ENCODE measurements at regions not wholly inside any gene's neighbourhood (a gene's known extent, or its start where the extent isn't known, plus 50 kb on each side); places are given as distances from the start of the nearest gene placed in this dataset.

DNA sequence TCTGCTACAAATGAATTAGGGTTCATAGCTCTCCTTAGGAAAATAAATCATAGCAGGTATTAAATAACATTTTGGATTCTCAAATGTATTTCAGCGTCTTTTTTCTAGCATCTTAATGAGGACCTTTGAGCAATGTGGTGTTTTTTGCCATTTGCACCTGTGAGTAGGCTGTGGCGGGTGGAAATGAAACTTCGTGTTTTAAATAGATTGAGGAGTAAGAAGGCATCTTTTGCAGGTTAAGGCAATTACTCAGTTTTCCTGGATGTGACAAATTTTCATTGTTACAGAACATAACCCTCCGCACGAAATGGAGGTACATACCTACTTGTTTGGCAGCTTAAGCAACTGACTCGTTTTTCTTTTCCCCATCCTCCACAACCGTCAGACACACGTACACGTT is 708.9 kb upstream of the NRSN1 start:
- DNase-seq (ENCODE audit: low read depth in 2 of 2) = no peak

DNA sequence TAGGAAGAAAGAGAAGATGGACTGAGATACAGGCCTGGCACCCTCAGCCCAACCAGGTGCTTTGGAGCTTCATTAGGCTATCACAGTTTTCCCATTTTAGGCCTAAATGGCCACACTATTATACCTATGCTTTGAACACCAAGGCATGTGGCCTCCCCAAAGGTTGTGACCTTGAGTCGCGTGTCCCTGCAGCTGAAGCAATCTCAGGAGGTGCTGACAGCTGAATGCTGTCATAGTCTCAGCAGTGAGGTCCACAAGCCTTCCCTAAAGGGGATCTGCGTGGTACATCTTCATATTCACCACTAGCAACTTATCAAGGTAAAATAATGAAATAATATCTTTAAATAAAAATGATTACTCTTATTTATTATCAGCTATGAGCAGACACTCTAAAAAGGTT is 707.9 kb upstream of the NRSN1 start:
- no peak for DNase-seq (ENCODE audit: low read depth in 2 of 2)

DNA sequence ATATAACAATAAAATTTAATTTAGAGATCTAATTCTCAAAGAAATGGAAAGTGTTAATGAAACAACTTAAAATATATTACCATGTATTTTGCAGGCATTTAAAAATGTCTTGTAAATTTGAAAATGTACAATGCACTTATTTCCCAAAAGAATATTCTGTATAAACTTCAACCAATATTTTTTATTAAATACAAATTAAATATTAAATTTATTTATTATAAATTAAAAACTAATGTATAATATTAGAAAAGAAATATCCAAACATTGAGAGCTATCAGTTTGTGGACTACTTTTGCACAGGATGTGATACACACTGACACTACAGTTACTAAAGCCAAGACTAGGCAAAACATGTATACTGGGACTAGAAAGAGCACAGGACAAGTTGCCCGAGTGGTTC is 707.0 kb upstream of the NRSN1 start:
- no peak for DNase-seq (ENCODE audit: low read depth in 2 of 2)

DNA sequence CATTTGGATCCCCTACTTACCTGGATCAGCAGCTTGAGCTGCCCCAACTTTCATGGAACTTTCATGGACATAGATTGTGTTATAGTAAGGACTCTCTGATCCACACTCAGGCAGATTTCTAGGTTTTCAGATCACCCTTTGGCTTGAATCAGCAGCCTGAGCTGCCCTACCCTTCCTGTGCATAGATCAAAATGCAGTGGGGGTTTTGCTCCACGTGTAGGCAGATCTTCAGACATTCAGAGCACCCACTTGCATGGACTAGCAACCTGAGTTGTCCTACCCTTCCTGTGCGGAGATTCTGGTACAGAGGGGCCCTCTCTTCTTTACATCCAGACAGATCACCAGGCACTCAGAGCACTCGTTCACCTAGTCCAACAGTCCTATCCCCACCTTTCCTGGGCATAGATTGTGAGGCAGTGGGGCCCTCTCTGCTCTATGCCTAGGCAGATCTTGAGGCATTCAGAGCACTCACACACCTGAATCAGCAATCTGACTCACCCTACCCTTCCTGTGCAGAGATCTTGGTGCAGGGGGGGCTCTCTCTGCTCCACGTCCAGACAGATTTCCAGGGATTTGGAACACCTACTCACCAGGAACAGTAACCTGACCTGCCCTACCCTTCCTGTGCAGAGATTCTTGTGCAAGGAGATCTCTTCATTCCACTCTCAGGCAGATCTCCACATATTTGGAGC is 705.2 kb upstream of the NRSN1 start:
- no peak for DNase-seq (ENCODE audit: low read depth in 2 of 2)

DNA sequence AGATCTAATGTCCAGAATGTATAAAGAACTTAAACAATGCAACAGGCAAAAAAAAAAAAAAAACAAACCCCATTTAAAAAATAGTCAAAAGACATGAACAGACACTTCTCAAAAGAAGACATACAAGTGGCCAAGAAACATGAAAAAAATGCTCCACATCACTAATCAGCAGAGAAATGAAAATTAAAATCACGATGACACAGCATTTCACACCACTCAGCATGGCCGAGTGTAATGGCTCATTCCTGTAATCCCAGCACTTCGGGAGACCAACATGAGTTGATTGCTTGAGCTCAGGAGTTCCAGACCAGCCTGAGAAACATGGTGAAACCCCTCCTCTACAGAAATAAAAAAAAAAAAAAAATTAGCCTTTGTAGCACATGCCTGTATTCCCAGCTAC is 701.4 kb upstream of the NRSN1 start:
- no peak for DNase-seq (ENCODE audit: low read depth in 2 of 2)

DNA sequence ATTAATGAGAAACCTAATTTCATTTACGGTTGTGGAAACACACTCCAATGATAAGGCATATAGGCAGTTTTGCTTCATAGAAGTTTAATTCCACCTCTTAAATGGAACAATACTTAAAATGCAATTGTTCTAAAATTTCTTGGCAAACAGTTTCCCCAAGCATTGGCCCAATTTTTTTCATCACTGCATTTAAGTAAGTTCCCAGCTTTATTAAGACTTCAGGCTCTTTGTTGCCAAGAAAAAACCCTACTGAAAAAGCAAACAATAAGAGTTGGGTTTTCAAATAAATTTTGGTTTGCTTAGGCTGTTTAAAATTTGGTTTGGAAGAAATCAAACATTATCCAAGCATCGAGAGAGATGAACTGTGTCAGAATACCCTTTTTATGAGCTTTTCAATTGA is 690.9 kb upstream of the NRSN1 start:
- no peak for DNase-seq (ENCODE audit: low read depth in 2 of 2)

DNA sequence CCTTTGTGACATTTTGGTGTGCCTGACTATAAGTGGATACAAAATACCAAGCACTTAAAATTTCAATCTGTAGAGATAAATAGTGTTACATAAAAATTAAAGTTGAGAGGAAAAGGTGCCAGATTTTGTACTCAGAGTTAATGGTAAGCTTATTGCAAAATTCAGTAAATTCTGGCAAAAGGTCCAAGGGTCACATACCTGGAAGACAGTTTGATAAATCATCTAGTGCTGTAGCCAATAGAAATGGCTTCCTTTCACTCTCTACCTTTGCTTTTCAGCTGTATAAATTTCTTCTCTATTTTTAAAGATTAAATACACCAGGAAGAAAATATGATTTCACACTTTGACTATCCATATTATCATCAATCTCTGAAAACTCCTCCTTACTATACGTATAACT is 690.2 kb upstream of the NRSN1 start:
- no peak for DNase-seq (ENCODE audit: low read depth in 2 of 2)

DNA sequence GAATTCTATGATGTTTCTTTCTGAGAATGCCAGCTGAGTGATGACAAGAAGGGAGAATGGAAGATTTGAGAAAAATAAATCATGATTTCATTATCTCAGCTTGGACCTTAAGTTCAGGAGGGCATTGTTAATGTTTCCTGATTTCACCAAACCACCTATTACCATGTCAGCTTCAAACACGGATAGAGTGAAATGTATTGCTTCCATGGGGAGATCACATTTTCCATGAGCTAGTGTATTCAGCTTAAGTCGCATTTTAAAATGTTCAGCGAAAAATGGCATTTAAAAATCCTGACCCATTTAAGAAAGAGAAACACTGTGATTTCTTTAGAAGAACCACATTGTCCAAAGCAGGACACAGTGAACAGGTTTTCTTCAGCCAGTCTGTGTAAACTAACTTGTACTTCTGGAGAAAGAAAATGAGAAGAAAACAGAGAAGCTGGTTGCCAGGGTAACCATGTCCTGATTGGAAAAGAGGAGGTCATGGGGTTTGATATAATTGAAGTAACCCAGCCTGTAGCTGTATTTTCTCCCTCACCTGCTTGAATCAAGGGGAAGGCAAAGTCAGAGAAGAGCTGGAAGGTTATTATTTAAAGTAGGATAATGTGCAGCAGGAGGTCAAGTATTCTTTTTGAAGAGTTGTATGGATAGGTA is 684.1 kb upstream of the NRSN1 start:
- DNase-seq (ENCODE audit: low read depth in 2 of 2) = no peak

DNA sequence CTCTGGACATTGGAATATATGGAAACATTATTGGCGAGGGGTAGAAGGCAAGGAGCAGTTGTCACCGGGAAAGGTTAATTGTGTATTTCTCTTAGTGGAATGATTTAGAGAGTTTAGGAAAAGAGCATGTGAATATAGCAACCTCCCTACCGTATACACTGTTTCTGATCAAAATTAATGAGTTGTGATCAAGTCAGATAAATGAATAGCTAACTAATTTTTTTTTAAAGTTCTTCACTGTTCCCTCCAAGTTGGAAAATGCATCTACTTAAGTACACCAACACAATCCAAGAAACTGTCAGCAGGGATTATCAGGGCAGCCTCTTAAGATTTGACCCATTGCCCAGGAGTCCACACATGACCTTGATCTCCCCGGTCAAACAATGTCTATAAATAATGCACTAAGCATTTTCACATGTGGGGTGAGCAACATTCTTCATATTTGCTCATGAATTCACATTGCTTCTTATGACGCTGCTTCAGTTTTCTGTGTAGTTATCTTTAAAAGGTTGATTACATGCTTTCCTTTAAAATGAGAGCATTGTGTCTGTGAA is 680.8 kb upstream of the NRSN1 start:
- no peak for DNase-seq (ENCODE audit: low read depth in 2 of 2)

DNA sequence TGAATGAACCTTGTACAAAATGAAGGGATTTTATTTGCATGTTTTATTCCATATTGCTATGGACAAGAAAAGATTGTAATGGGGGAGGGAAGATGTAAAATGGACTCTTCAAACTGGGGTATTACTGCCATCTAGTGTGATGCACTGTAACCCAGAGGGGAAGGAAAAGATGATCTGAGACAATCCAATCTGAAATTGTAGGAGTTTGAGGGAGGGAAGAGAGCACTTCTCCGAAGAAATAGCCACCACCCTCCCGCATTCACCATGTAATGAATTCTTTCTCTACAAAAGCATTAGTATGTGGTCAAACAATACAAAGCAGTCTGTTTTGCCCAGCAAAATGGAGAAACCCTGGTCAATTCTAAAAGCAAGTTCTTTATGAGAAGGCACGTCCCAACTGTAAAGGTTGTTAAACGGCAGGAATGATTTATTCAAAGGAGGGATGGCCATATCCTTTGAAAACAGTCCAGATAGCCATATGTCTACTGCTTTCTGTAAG is 679.5 kb upstream of the NRSN1 start:
- DNase-seq (ENCODE audit: low read depth in 2 of 2) = no peak

DNA sequence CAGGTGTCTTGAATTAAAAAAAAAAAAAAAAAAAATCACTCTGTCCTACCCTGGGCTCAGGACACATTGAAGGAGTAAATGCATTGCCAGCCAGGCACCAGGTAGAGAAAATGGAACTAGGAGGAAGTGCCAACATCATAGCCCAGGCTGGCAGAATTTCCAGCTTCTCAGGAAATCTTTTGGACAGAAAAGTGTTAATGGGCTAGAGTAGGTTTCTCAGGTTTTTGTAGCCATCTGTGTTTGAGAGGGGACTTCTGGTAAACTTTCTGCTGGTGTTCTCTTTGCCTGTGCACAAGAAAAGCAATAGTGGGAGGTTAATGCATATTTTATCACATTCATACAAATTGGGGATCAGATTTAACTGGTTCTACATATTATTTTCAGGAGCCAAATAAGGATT is 678.3 kb upstream of the NRSN1 start:
- DNase-seq (ENCODE audit: low read depth in 2 of 2) = no peak

DNA sequence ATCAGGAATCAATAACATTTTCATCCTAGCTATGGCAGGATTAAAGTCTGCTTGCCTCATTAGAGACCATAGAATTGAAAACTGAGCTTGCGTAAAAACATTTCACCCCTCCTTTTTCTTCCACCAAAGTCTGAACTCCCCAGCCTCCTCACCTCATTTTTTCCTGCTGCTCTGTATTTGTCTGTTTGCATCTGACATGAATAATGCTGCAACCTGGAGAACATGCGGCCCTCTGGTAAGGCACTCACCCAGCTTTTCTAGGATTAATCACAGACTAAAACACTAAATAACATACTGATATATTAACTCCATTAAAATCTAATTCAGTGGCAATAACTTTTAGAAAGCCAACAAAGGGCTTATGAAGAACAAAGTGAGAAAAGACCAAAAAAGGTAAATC is 677.7 kb upstream of the NRSN1 start:
- DNase-seq (ENCODE audit: low read depth in 2 of 2) = no peak

DNA sequence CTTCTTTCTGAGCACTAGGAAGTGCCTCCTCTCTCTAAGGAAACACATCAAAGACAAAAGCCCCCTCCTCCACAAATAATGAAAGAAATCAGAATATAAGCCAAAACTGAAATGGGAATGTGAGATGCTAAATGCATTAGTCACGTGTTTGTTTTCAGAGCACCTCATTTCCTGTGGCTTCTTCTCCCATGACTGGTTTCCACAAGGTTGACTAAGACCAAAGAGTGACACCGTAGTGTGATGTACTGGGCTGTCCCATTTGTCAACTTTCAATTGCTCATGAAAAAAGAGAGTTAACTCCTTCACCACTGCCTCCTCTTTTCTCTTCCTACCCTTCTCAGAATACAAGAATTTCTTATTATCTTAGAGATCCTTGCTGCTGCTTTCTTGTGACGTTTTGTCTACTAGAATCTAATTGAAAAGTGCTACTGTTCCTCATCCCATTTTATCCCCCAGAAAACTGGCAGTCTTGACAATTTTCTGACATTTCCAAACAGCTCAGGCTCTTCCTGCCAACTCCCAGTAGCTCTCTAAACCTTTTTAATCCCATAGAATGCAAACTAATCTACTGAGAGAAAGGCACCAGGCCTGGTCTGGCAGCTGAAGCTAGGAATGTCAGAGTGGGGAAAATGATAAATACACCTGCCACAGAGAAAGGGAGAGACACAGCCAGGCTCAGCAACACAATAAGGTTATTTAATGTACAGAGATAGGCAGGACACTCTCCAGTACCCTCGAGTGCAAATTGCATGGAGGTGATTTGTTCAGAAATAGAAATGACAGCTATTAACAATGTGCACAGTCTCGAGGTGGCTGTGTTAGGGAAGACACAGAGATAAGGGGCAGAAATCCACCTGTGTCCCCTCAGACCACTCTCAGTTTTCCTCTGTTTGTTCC is 671.7 kb upstream of the NRSN1 start:
- no peak for DNase-seq (ENCODE audit: low read depth in 2 of 2)

DNA sequence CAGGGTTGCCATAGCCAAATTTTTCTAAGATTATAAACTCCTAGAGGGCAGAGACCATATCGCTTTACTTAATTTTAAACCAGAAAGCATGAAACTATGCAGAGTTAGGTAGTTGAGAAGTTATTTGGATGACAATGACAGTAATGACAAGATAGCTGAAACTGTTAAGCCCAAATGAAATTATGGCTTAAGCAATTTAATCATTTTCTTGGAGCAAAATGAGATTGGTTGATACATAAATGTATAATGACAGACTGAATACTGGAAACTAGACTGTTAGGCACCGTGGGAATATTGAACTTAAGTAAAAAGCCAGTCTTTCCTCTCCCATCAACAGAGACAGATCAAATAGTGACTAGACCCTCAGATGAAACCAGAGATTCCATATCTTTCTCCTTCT is 670.3 kb upstream of the NRSN1 start:
- DNase-seq (ENCODE audit: low read depth in 2 of 2) = no peak

DNA sequence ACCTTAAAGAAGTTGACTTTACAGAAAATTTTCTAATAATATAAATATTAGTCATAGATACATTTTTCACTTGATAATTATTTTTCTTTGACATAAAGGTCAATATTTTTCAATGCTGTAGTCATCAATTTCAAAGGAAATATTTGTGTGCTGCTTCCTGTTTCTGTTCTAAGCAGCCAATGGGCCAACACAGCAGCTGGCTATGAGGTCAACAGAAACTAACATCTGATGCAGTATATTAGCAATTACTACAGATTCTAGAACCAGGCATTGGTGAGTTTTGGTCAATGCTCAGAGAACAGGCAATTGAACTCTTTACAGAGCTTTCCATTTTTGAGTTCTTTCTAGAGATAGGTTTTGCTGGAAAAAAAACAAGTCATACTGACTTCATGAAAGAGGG is 669.6 kb upstream of the NRSN1 start:
- no peak for DNase-seq (ENCODE audit: low read depth in 2 of 2)

DNA sequence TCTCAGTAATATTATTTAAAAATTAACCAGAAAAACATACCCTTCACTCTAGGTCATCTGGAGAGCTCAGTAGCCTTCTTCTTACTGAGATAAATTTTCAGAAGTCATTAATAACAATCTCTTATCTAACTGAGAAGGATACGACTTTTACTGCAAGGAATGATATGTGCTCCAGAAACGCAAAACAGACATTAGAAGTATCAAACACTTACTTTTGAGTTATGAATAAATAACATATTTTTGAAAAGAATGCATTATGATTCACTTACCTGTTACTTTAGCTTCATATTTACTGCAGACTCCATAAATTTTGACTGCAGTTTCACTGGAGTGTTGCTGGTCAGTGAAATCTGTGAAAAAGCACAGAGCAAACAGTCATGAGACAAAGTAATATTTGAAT is 668.7 kb upstream of the NRSN1 start:
- DNase-seq (ENCODE audit: low read depth in 2 of 2) = no peak

DNA sequence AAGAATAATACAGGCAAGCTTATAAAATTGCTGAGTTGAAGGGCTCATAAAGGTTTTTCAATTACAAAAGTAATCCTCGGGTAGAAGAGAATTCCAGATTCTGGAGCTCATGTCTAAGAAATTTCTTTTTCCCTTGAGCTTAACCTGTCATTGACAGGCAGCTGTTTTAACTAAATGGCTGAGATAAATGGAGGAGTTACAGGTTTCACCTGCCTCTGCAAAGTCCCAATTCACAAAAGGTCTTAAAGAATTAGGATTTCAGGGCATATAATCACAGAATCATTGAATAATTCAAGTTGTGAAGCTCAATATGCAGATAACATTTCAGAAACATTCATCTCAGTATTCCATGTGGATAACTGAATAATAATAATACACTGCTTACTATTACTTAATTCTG is 660.1 kb upstream of the NRSN1 start:
- DNase-seq (ENCODE audit: low read depth in 2 of 2) = no peak

DNA sequence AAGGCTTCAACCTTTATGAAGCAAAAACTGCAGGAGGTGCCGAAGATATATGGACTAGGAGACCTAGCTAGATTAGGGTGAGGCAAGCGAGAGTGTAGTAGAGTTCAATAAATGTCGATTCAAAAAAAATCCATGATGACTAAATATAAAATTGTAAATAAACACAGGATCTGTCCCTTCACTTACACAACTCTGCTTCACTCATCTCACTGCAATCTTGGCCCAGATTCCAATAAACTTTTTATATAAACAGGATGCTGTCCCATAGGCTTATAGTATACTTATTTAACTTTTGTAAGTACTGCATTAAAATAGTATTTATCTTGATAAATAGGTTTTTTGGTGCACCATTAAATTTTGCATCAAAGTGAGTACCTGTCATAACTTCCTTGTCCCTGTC is 648.4 kb upstream of the NRSN1 start:
- no peak for DNase-seq (ENCODE audit: low read depth in 2 of 2)

DNA sequence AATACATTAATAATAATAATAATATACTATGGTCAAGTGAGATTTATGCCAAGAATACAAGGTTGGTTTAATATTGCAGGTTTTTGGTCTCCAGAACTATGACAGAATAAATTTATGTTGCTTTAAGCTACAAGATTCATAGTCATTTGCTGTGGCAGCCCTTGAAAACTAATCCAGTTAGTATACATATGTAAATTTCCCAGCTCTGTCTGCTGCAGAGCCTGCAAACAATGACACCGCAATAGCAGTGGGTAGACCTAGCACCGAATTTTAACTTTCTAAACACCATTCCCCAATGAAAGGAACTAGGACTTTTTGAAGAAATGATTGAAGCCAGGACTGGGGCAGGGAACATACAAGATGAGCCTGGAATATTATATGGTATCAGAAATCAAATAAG is 647.7 kb upstream of the NRSN1 start:
- DNase-seq (ENCODE audit: low read depth in 2 of 2) = no peak

DNA sequence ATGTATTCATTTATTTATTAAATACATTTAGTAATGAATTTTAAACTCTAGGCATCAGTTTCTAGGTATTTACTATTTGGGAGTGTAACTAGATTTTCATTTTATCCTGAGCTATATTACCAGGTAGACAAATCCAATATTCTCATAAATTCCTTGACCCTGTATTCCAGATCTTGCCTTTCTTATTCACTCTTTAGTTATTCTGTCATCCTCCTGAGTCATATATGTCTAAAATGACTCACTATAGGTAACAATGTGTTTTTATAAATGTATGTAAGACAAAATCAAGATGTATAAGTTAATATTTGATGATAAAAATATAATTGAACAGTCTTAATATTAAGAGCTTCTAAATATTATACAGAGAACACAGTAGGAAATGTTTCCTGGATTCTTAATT is 642.1 kb upstream of the NRSN1 start:
- no peak for DNase-seq (ENCODE audit: low read depth in 2 of 2)

DNA sequence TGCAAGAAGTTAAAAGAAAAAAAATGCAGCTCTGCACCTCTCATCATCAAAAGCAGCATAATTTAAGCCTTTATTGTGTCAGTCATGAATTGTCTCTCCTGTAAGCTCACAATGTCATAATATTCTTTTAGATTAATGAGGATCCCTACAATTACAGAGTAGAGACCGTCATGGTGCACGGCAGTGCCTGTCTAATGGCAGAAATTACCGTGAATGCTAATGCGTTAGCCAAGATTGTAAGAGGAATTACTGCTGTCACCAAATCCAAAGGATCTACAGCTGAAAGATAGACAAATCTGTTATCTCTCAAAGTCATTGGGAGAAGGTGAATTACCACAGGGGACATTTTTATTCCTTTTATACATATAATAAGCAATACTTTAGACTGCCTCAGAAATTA is 631.6 kb upstream of the NRSN1 start:
- DNase-seq (ENCODE audit: low read depth in 2 of 2) = no peak

DNA sequence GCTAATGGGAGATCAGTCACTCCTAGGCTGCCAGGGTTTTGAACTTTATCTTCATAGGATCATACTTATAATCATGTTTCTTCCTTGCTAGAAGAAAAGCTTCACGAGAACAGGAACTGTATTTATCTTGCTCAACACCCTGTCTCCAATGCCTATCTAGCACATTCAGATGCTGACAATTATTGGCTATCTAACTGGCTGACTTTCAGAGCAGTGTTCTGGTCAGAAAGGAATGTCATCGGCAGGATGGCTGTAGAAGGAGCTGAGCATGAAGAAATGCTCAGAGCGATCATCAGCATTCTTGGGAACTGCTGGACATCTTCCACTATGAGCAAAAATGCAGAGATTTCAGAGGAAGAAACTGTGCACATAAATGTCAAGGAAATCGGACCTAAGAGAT is 628.0 kb upstream of the NRSN1 start:
- DNase-seq (ENCODE audit: low read depth in 2 of 2) = no peak

DNA sequence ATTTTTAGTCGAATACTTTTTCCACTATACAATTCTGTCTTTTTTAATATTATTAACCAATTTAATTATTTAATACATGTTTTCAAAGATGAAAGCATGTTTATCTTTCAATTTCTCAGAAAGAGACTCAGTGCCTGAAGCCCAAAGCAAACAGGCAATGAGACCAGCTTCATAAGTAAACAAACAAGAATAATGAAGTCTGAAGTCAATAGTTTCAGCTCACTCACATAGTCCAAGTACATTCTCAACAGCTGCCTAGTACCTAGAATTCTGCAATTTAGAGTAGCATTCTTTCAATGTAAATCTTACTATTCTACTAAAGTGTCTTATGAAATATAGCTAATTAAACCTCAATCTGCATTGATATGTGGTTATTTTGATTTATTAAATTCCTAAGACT is 626.5 kb upstream of the NRSN1 start:
- no peak for DNase-seq (ENCODE audit: low read depth in 2 of 2)

Measured in stimulated activated CD4-positive, alpha-beta T cell treated with anti-CD3 and anti-CD28 coated beads, Interleukin-4, amount 100 ng/mL, for 48 hours (primary cell).